HepG2 (cell line): ENCODE measurements at regions not wholly inside any gene's neighbourhood (a gene's known extent, or its start where the extent isn't known, plus 50 kb on each side); places are given as distances from the start of the nearest gene placed in this dataset.

Source experiments
- ATAC-seq: fragments of 200-7000 bp; cut with Tn5 transposase; 3 replicates; pipeline ENCODE4 v1.9.1; 2020; ENCODE audit warnings: mild to moderate bottlenecking, moderate library complexity
- BruUV-seq: library from RNA; stranded (reverse); fragments of 400-500 nt; replicated peaks from 2 replicates; lab custom pipeline; 2021; lab: Mats Ljungman, UMichigan
- CTCF ChIA-PET: fragments of 300-600 bp; formaldehyde crosslinking; extraction: SDS; loops from one replicate; lab custom pipeline; 2021; ENCODE audit warnings: low total read pairs, inconsistent platforms, low intra/inter-chr PET ratio; lab: Yijun Ruan, JAX
- POLR2A ChIA-PET: fragments of 350-600 bp; sonication (Branson Sonifier 250); formaldehyde crosslinking; loops from one replicate; lab custom pipeline; 2020; ENCODE audit warnings: antibody characterized with exemption, inconsistent platforms; lab: Yijun Ruan, JAX
- DNase-seq: peaks from one replicate; pipeline ENCODE4 v3.0.0-alpha.2; 2015; ENCODE audit warnings: low spot score
- FAIRE-seq: peaks from 3 replicates; lab custom pipeline; 2011; peaks lifted over from hg19 to GRCh38; lab: Jason Lieb, UNC
- H2AFZ ChIP-seq: one replicate; pipeline ENCODE4 v1.6.1; 2011; ENCODE audit warnings: low read length, inconsistent platforms
- H3K27ac ChIP-seq: fragments of 300-600 bp; 3 replicates; pipeline ENCODE4 v1.8.0; 2011; ENCODE audit warnings: mixed run types, mild to moderate bottlenecking, mixed read lengths, low read length, inconsistent platforms; ENCODE audit not compliant: insufficient read depth; ENCODE audit errors: extremely low read length
- H3K27me3 ChIP-seq, 2 experiments: fragments of 200-600 bp in 1 of 2; 2 replicates in 1 of 2; 3 replicates in 1 of 2; pipeline versions ENCODE4 v1.6.0 to v1.8.0; 2011; ENCODE audit warnings: low read length in 2 of 2, mild to moderate bottlenecking in 2 of 2, moderate library complexity in 2 of 2, inconsistent platforms in 1 of 2; ENCODE audit not compliant: insufficient read depth in 2 of 2, control insufficient read depth in 1 of 2
- H3K36me3 ChIP-seq, 2 experiments: fragments of 200-600 bp in 1 of 2; replicated peaks in 1 of 2; 2 replicates in 1 of 2; 3 replicates in 1 of 2; pipeline versions ENCODE4 v1.5.1 to v1.8.0; 2011; ENCODE audit warnings: low read length in 2 of 2, inconsistent platforms in 1 of 2; ENCODE audit not compliant: insufficient read depth in 2 of 2, control insufficient read depth in 1 of 2
- H3K4me1 ChIP-seq: 2 replicates; pipeline ENCODE4 v1.5.1; 2012; ENCODE audit warnings: low read length, inconsistent platforms; ENCODE audit not compliant: insufficient read depth
- H3K4me2 ChIP-seq: 2 replicates; pipeline ENCODE4 v1.6.0; 2011; ENCODE audit warnings: low read depth, low read length, inconsistent platforms
- H3K4me3 ChIP-seq, 3 experiments: fragments of 200-600 bp in 1 of 3; sonication (generic), shearing (Covaris generic) in 1 of 3; replicated peaks in 1 of 3; 2 replicates each; pipeline ENCODE4 v1.5.1; 2011 to 2016; ENCODE audit warnings: low read length in 3 of 3, inconsistent platforms in 2 of 3, low read depth in 2 of 3, mild to moderate bottlenecking in 2 of 3, control low read depth in 1 of 3, mixed read lengths in 1 of 3; ENCODE audit not compliant: insufficient read depth in 1 of 3
- H3K79me2 ChIP-seq: one replicate; pipeline ENCODE4 v1.6.1; 2011; ENCODE audit warnings: low read length, inconsistent platforms; ENCODE audit not compliant: insufficient read depth
- H3K9ac ChIP-seq: 2 replicates; pipeline ENCODE4 v1.6.0; 2011; ENCODE audit warnings: mild to moderate bottlenecking, low read depth, low read length, inconsistent platforms; ENCODE audit not compliant: insufficient read depth
- H3K9me3 ChIP-seq: 2 replicates; pipeline ENCODE4 v1.5.1; 2012; ENCODE audit warnings: mild to moderate bottlenecking, low read length
- H4K20me1 ChIP-seq: 2 replicates; pipeline ENCODE4 v1.6.0; 2011; ENCODE audit warnings: inconsistent platforms, mild to moderate bottlenecking, low read length, moderate library complexity; ENCODE audit not compliant: insufficient read depth
- ATF2 ChIP-seq: sonication (generic); formaldehyde crosslinking; IDR thresholded peaks from 2 replicates; pipeline ENCODE4 v1.4.0; 2020; ENCODE audit warnings: missing genetic modification reagents
- BCL6 ChIP-seq: IDR thresholded peaks from 2 replicates; pipeline ENCODE4 v1.6.1; 2016; ENCODE audit warnings: missing genetic modification reagents, missing compliant biosample characterization
- BHLHE40 ChIP-seq: IDR thresholded peaks from 2 replicates; pipeline ENCODE4 v1.6.1; 2011; ENCODE audit warnings: low read length, improper control_type of control experiment
- CEBPG ChIP-seq: IDR thresholded peaks from 2 replicates; pipeline ENCODE4 v1.6.1; 2016
- DPF2 ChIP-seq: sonication (generic); formaldehyde crosslinking; IDR thresholded peaks from 2 replicates; pipeline ENCODE4 v1.4.0; 2020; ENCODE audit warnings: mild to moderate bottlenecking, low read depth, missing genetic modification reagents, borderline replicate concordance
- KAT8 ChIP-seq: IDR thresholded peaks from 2 replicates; pipeline ENCODE4 v1.6.1; 2016; ENCODE audit warnings: missing genetic modification reagents, missing compliant biosample characterization
- MXI1 ChIP-seq: IDR thresholded peaks from 3 replicates; pipeline ENCODE4 v1.6.1; 2012; ENCODE audit warnings: low read depth, low read length, inconsistent platforms, borderline replicate concordance
- NR0B2 ChIP-seq: sonication (generic); formaldehyde crosslinking; IDR thresholded peaks from 2 replicates; pipeline ENCODE4 v1.4.0; 2020; ENCODE audit warnings: mild to moderate bottlenecking, missing genetic modification reagents
- RARA ChIP-seq: IDR thresholded peaks from 2 replicates; pipeline ENCODE4 v1.6.1; 2016; ENCODE audit warnings: missing genetic modification reagents, missing compliant biosample characterization
- SAP130 ChIP-seq: IDR thresholded peaks from 2 replicates; pipeline ENCODE4 v1.6.1; 2016; ENCODE audit warnings: low read depth
- SOX5 ChIP-seq: IDR thresholded peaks from 2 replicates; pipeline ENCODE4 v1.6.1; 2016; ENCODE audit warnings: borderline replicate concordance
- TCF12 ChIP-seq, 2 experiments: fragments of 450-650 bp in 1 of 2; sonication (generic) in 1 of 2; formaldehyde crosslinking in 1 of 2; IDR thresholded peaks; 2 replicates each; pipeline versions ENCODE4 v1.6.1 to v1.8.0; 2017 to 2022; ENCODE audit warnings: antibody characterized with exemption in 1 of 2, mild to moderate bottlenecking in 1 of 2, missing genetic modification reagents in 1 of 2, moderate library complexity in 1 of 2
- TFE3 ChIP-seq: IDR thresholded peaks from 2 replicates; pipeline ENCODE4 v1.6.1; 2016
- TOPORS ChIP-seq: sonication (generic); formaldehyde crosslinking; IDR thresholded peaks from 2 replicates; pipeline ENCODE4 v1.8.0; 2023; ENCODE audit warnings: mild to moderate bottlenecking, missing genetic modification reagents
- YEATS4 ChIP-seq: sonication (generic); formaldehyde crosslinking; IDR thresholded peaks from 2 replicates; pipeline ENCODE4 v1.4.0; 2020; ENCODE audit warnings: missing genetic modification reagents, borderline replicate concordance
- ZBTB43 ChIP-seq: sonication (generic); formaldehyde crosslinking; conservative IDR thresholded peaks from 2 replicates; pipeline ENCODE4 v1.4.0; 2020; ENCODE audit warnings: missing genetic modification reagents
- ZNF503 ChIP-seq: sonication (generic); formaldehyde crosslinking; IDR thresholded peaks from 2 replicates; pipeline ENCODE4 v1.4.0; 2020; ENCODE audit warnings: missing genetic modification reagents
- ZNF75D ChIP-seq: sonication (generic); formaldehyde crosslinking; IDR thresholded peaks from 2 replicates; pipeline ENCODE4 v1.8.1; 2023; ENCODE audit warnings: missing genetic modification reagents, mild to moderate bottlenecking, borderline replicate concordance
- WGBS: methylation state at CpG from one replicate; pipeline ENCODE4 v1.1.6; 2017; ENCODE audit warnings: low lambda C conversion rate; 5-methylcytosine and 5-hydroxymethylcytosine counted together
- in situ Hi-C: cut with HindIII; loops from 2 replicates; pipeline ENCODE4 v1.10.0; 2017; ENCODE audit warnings: low pct_unique_long_range_greater_than_20kb; ENCODE audit not compliant: extremely low pct_ligation_motif_present
- intact Hi-C: fragments of 100-400 bp; cut with micrococcal nuclease; formaldehyde crosslinking; loops from one replicate; pipeline ENCODE4 v1.10.0; 2022; ENCODE audit not compliant: unreplicated experiment

GRCh38 chr10:33509231-33509831 is 174.9 kb upstream of the NRP1 start:
- Histone ChIP-seq H4K20me1 (no peaks in the 10 kb centered on the region), H3K79me2 (no peaks in the 10 kb centered on the region), H3K27me3 (no peaks in the 10 kb centered on the region), H3K27ac (peak overlapping the region; percentile 93), H3K4me1 (peaks cover 37% of the 10 kb centered on the region), H3K4me2 (peak overlapping the region; percentile 85), H3K36me3 (no peaks in the 10 kb centered on the region), H2AFZ (no peak overlapping the region), H3K4me3 (peak overlapping the region; percentile 20 to 55 (median 40); a peak in 5 of 6 replicates), H3K9me3 (no peaks in the 10 kb centered on the region), H3K9ac (peak overlapping the region; percentile 77)
- FAIRE-seq (peak; percentile 52), ATAC-seq (peak; percentile 90), DNase-seq (peak; percentile 92)
- ChIA-PET POLR2A (interaction anchor here (0.9 to 3.0 kb wide), 3 partner anchors 176 to 313 kb away, joined by 4 to 19 read pairs (median 4); partner anchors contain the start of gene NRP1), CTCF (no interaction called here)
- in situ Hi-C loops = loop anchor here (5.0 kb wide), 1 partner anchor 312 kb away; no protein-coding TSS in a partner anchor
- WGBS = 2% methylated on average over 7 of the region's 7 CpGs
- BruUV-seq = no TSS peak
- intact Hi-C loops = loop anchor here (5.0 kb wide), 1 partner anchor 312 kb away; no protein-coding TSS in a partner anchor
- peak; percentile 47; the same call in 1 of the 2 replicates for TF ChIP-seq SOX5 (CRISPR knock-in tag)
- TF ChIP-seq ZNF75D (CRISPR knock-in tag) = no peak
- TF ChIP-seq BHLHE40 = no peak
- TF ChIP-seq KAT8 = 0 out of 2 replicates have a peak, but pooled peaks have one; percentile 13
- TF ChIP-seq TOPORS (CRISPR knock-in tag) = no peak
- TF ChIP-seq ZNF503 (CRISPR knock-in tag) = peak; percentile 43; the same call in 1 of the 2 replicates
- peak; percentile 94 for TF ChIP-seq ATF2 (CRISPR knock-in tag)
- TF ChIP-seq CEBPG (CRISPR knock-in tag) = peak; percentile 10; the same call in 1 of the 2 replicates
- no peak for TF ChIP-seq TFE3 (CRISPR knock-in tag)
- TF ChIP-seq RARA (CRISPR knock-in tag) = peak; percentile 81
- TF ChIP-seq MXI1 = peak; percentile 20; the same call in 1 of the 3 replicates
- peak; percentile 63; the same call in 1 of the 2 replicates for TF ChIP-seq DPF2
- peak; percentile 86 for TF ChIP-seq ZBTB43 (CRISPR knock-in tag)
- no peak for TF ChIP-seq NR0B2 (CRISPR knock-in tag)
- TF ChIP-seq BCL6 (CRISPR knock-in tag) = peak; percentile 96
- no peak for TF ChIP-seq TCF12 (IDR thresholded peaks at IDR 0.05)
- no peak for TF ChIP-seq TCF12 (CRISPR knock-in tag; IDR thresholded peaks at IDR 0.05)
- TF ChIP-seq SAP130 (CRISPR knock-in tag) = peak; percentile 60
- TF ChIP-seq YEATS4 (CRISPR knock-in tag) = 0 out of 2 replicates have a peak, but pooled peaks have one; percentile 41
